Loucy (cell line): ENCODE measurements at regions not wholly inside any gene's neighbourhood (a gene's known extent, or its start where the extent isn't known, plus 50 kb on each side); places are given as distances from the start of the nearest gene placed in this dataset.
"Not testable (repeated sequence)": the region's sequence is repeated elsewhere in the genome, so short reads cannot be mapped to it uniquely, and the experiment has no call there.

ENCODE experiments used
- H2AFZ ChIP-seq: fragments of 200-600 bp; sonication (generic); 2 replicates; pipeline ENCODE4 v1.6.0; 2016; ENCODE audit warnings: antibody characterized with exemption, mild to moderate bottlenecking, low read length, moderate library complexity
- H3F3A ChIP-seq: fragments of 200-600 bp; 2 replicates; pipeline ENCODE4 v1.6.0; 2016; ENCODE audit warnings: antibody characterized with exemption, low read depth, mild to moderate bottlenecking
- H3K27me3 ChIP-seq: fragments of 200-600 bp; sonication (generic); 2 replicates; pipeline ENCODE4 v1.6.1; 2014; ENCODE audit warnings: low read length, mild to moderate bottlenecking; ENCODE audit not compliant: insufficient read depth, poor library complexity, severe bottlenecking
- H3K36me3 ChIP-seq: fragments of 200-600 bp; sonication (generic); 2 replicates; pipeline ENCODE4 v1.6.1; 2016; ENCODE audit warnings: low read length; ENCODE audit not compliant: insufficient read depth
- H3K4me1 ChIP-seq: fragments of 200-600 bp; sonication (generic); 2 replicates; pipeline ENCODE4 v1.5.1; 2014; ENCODE audit warnings: low read length, mild to moderate bottlenecking; ENCODE audit not compliant: insufficient read depth, poor library complexity, severe bottlenecking
- H3K4me2 ChIP-seq: fragments of 200-600 bp; sonication (generic); 2 replicates; pipeline ENCODE4 v1.6.0; 2014; ENCODE audit warnings: antibody characterized with exemption, low read length, low read depth, mild to moderate bottlenecking; ENCODE audit not compliant: poor library complexity, severe bottlenecking
- H3K4me3 ChIP-seq: fragments of 200-600 bp; sonication (generic); 2 replicates; pipeline ENCODE4 v1.5.1; 2014; ENCODE audit warnings: low read length, mild to moderate bottlenecking, mixed read lengths; ENCODE audit not compliant: poor library complexity, severe bottlenecking
- H3K79me2 ChIP-seq: fragments of 200-600 bp; sonication (generic); 2 replicates; pipeline ENCODE4 v1.6.1; 2014; ENCODE audit warnings: low read length; ENCODE audit not compliant: insufficient read depth
- H3K9ac ChIP-seq: fragments of 200-600 bp; sonication (generic); 2 replicates; pipeline ENCODE4 v1.6.0; 2014; ENCODE audit warnings: mild to moderate bottlenecking, low read depth, low read length, moderate library complexity; ENCODE audit not compliant: poor library complexity, severe bottlenecking
- H3K9me2 ChIP-seq: fragments of 200-600 bp; sonication (generic); replicated peaks from 2 replicates; pipeline ENCODE4 v1.6.1; 2016; ENCODE audit warnings: low read depth, low read length, mixed read lengths
- H3K9me3 ChIP-seq: fragments of 200-600 bp; sonication (generic); 2 replicates; pipeline ENCODE4 v1.6.1; 2014; ENCODE audit warnings: mild to moderate bottlenecking, antibody characterized with exemption, low read length, low read depth; ENCODE audit not compliant: insufficient read depth
- H4K20me1 ChIP-seq: fragments of 200-600 bp; sonication (generic); 2 replicates; pipeline ENCODE4 v1.6.0; 2014; ENCODE audit warnings: antibody characterized with exemption, low read length, mild to moderate bottlenecking; ENCODE audit not compliant: insufficient read depth, poor library complexity, severe bottlenecking
- CTCF ChIP-seq: fragments of 200-600 bp; sonication (generic); conservative IDR thresholded peaks from 2 replicates; pipeline ENCODE4 v1.5.1; 2014; ENCODE audit warnings: mild to moderate bottlenecking, antibody characterized with exemption, low read length
- EZH2phosphoT487 ChIP-seq: fragments of 200-600 bp; IDR thresholded peaks from 2 replicates; pipeline ENCODE4 v1.6.1; 2018; ENCODE audit warnings: antibody characterized with exemption, mild to moderate bottlenecking, moderate library complexity, borderline replicate concordance

GRCh38 chr3:21920421-21920861 is 169.4 kb upstream of the ZNF385D start:
- no peaks in the 10 kb centered on the region for H3F3A ChIP-seq
- no peaks in the 10 kb centered on the region for H4K20me1 ChIP-seq
- no peaks in the 10 kb centered on the region for H3K4me1 ChIP-seq
- no peaks in the 10 kb centered on the region for H3K36me3 ChIP-seq
- no peaks in the 10 kb centered on the region for H3K9me2 ChIP-seq
- H3K4me2 ChIP-seq = no peak overlapping the region
- H3K79me2 ChIP-seq = no peaks in the 10 kb centered on the region
- no peaks in the 10 kb centered on the region for H3K9me3 ChIP-seq
- H3K9ac ChIP-seq = no peak overlapping the region
- no peaks in the 10 kb centered on the region for H3K27me3 ChIP-seq
- no peak overlapping the region for H3K4me3 ChIP-seq
- H2AFZ ChIP-seq = no peak overlapping the region
- TF ChIP-seq CTCF (no peak), EZH2phosphoT487 (no peak)

GRCh38 chr3:21923156-21923555 is 172.1 kb upstream of the ZNF385D start:
- not testable (repeated sequence) for H3F3A ChIP-seq, H3K9me2 ChIP-seq, H3K4me1 ChIP-seq, H3K9me3 ChIP-seq, H2AFZ ChIP-seq, H3K27me3 ChIP-seq, H3K79me2 ChIP-seq, H3K36me3 ChIP-seq, H3K4me2 ChIP-seq, H4K20me1 ChIP-seq, H3K9ac ChIP-seq, H3K4me3 ChIP-seq

- Histone ChIP-seq H3K79me2 (no peaks in the 10 kb centered on the region), H3K9me3 (no peaks in the 10 kb centered on the region), H3K27me3 (no peaks in the 10 kb centered on the region), H3K9me2 (no peaks in the 10 kb centered on the region), H2AFZ (no peak overlapping the region), H4K20me1 (no peaks in the 10 kb centered on the region), H3K4me2 (no peak overlapping the region), H3F3A (no peaks in the 10 kb centered on the region), H3K9ac (no peak overlapping the region), H3K36me3 (no peaks in the 10 kb centered on the region), H3K4me3 (no peak overlapping the region), H3K4me1 (no peaks in the 10 kb centered on the region)
- TF ChIP-seq EZH2phosphoT487 = no peak
- TF ChIP-seq CTCF = no peak
Measured at GRCh38 chr3:21927261-21927660, 176.3 kb upstream of the ZNF385D start.

- Histone ChIP-seq H3K79me2 (no peaks in the 10 kb centered on the region), H3K4me2 (no peak overlapping the region), H3K9me3 (no peaks in the 10 kb centered on the region), H3K9me2 (no peaks in the 10 kb centered on the region), H3K9ac (no peak overlapping the region), H3F3A (no peaks in the 10 kb centered on the region), H3K4me1 (no peaks in the 10 kb centered on the region), H3K36me3 (no peaks in the 10 kb centered on the region), H3K4me3 (no peak overlapping the region), H2AFZ (no peak overlapping the region), H3K27me3 (no peaks in the 10 kb centered on the region), H4K20me1 (no peaks in the 10 kb centered on the region)
- TF ChIP-seq CTCF = no peak
- TF ChIP-seq EZH2phosphoT487 = no peak
Measured at GRCh38 chr3:21934591-21934990, 183.6 kb upstream of the ZNF385D start.
